Activated CD8-positive, alpha-beta memory T cell treated with anti-CD3 and anti-CD28 coated beads for 36 hours (primary cell): ENCODE measurements at regions not wholly inside any gene's neighbourhood (a gene's known extent, or its start where the extent isn't known, plus 50 kb on each side); places are given as distances from the start of the nearest gene placed in this dataset.

Experiments
- CTCF ChIA-PET: fragments of 350-600 bp; sonication (Branson Sonifier 250); formaldehyde crosslinking; loops from one replicate; lab custom pipeline; 2021; ENCODE audit warnings: antibody characterized with exemption; lab: Charles Lee
- POLR2A ChIA-PET: fragments of 350-600 bp; sonication (Branson Sonifier 250); formaldehyde crosslinking; loops from one replicate; lab custom pipeline; 2021; ENCODE audit warnings: antibody characterized with exemption; lab: Charles Lee

DNA sequence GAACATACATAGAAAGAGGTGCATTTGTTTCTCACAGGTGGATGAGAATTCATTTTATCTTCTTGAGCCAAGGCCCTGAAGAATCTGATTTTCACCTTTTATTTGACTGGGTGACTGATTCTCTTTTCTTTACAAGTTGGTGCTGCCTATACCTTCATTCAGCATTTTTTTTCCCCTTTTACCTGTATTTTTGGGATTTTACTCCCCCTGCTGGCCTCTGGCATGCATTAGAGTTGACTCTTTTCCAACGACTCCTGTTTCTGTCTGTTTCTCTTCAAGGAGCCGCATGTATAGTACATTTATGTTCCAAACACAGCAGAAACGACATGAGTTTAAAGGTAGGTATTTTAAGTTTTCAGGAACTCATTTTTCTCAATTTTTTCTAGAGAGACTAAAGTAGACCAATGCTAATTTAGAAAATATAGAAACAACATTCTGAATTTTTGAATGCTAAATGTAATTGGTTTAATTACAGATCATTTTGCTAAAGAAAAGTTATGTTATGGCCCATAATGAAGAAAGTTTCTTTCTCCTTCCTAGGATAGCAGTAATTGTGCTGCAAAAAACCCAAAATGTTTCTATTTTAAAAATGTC is 149.8 kb upstream of the HDAC9 start:
- POLR2A ChIA-PET, result no interaction called here
- CTCF ChIA-PET, result interaction anchor here (0.9 kb wide), 2 partner anchors 9 to 573 kb away, joined by 3 to 4 read pairs; no protein-coding TSS in a partner anchor

DNA sequence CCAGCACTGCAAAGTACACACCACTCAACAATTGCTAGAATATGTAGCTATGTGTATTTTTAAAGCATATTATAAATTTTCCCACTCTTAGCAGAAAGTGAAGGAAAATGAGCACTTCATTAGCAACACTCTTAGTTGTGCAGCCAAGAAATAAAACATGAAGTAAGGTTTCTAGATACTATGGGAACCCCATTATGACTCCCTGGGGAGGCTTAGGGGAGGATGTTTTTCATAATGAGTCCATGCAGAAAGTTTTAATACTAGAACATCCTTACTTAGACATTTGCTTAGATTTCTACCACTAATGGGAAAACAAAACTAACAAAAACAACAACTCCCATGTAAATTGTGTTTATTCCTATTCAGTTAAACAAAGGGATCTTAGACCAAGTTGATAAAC is 148.4 kb upstream of the HDAC9 start:
- POLR2A ChIA-PET, result no interaction called here
- CTCF ChIA-PET, result no interaction called here

DNA sequence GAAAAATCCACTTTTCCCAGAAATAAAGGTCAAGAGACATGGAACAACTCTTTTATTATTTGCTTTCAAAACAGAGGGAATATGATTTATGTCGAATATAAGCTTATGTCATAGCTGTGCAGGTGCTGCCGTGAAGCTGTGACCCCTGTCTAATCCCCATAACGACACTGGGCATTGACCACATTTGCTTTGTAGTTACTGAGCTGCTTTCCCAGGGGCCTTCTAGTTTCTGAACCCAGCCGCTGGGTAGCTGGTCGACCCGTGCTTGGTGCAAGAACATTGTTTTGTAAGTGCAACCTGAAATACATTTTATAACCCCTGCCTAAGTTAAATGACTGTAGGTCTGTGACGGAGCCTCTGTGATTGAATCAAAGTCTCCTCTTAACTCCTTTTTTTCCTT is 144.9 kb upstream of the HDAC9 start:
- POLR2A ChIA-PET, result no interaction called here
- CTCF ChIA-PET, result no interaction called here

DNA sequence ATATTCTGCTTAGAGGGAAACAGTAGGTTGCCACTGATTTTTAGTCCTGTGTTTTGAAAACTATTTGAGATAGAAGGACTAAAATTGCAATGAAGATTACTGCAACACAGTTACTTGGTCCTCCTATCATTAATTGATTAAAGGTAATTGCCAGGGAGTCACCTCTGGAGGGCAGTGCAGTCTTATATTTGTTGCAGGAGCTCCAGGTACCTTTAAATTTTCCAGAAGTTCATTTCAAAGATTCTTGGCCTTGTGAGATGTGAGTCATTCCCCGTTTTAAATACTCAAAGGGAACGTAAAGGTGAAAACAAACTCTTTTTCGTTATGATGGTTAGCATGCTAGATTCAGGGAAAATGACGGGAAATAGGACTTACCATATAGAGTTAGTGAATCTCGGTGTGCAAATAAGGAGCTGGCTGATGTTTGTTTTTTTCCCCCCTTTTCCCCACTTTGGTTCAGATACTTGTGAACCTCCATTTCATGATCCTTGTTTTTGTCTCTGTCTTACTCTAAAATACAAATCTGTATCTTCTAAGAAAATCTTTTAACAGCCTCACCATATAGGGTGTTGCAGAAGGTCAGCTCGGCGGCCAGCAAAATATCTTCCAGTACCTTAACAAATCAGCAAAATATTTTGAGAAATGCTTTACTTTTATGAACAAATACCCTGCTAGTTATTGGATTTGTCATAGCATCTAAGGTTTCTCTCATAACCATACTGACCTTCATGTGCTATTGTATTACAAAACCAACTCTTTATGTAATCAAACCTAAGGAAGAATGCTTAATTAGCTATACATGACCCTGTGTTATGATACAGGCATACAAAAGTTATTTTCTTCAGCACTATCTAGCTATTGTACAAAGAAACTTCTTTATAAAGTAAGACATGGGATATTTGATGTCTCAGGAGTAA is 143.0 kb upstream of the HDAC9 start:
- POLR2A ChIA-PET, result no interaction called here
- CTCF ChIA-PET, result interaction anchor here (0.6 to 1.0 kb wide), 2 partner anchors 12 to 231 kb away, joined by 4 read pairs; no protein-coding TSS in a partner anchor

DNA sequence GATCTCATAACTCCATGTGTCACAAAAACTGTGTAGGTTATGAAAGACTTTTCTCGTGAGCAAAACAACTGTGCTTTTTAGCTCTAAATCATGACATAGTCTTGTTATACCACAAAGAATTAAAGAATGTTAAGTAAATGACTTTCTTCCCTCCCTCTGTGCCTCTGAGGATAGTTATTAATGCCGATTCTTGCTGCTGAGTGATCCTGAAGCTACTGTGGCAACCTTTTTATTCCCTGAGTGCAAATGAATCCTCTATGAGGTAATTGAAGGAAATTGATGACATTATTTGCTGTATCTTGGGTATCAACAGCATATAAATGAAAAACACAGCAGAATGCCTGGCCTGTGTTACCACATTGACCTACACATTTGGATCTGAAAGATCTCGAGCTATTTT is 142.2 kb upstream of the HDAC9 start:
- ChIA-PET POLR2A (no interaction called here), CTCF (no interaction called here)

DNA sequence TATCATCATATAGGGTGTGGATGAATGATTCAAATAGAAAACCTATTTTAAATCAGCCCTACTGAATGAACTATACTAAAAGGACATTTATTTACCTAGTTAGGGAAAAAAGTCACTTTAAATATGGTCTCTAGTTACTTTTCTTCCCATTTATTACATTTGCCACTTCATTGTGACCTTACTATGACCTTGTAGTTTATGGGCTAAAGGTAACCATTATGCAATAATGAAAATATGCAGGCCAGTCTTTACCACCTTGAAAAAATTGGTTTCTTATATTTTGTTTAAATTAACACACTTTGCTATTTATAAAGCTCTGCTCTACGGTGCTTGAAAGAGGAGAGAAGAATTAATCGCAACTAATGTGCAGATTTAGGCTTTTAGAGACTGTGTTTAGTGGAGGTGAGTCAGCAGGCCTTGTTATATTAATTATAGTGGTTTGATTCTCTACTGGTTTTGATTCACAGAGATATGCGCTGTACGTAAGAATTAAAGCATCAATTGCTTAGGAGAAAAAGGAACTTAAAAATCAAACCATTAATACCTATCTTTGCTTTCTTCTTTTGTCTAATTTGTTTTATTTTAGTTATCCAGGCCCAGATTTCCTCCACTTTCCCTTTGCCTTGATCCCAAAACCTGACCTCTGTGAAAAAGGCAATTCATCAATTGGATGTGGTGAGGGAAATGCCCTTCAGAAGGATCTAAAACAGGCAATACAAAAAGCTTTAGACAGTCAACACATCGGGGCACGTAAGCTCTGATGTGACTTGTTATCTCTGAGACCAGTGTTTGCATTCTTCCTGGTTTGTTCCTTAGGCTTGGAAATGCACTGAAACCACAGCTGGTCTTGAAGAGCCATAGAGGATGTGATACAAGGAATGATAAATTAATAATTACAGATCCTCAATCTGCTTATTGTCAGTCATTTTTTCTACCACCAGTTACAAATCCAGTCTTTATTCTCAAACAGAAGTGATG is 141.2 kb upstream of the HDAC9 start:
- CTCF ChIA-PET, result interaction anchor here (1.1 kb wide), 1 partner anchor 311 kb away, joined by 4 read pairs; no protein-coding TSS in a partner anchor
- POLR2A ChIA-PET, result no interaction called here

DNA sequence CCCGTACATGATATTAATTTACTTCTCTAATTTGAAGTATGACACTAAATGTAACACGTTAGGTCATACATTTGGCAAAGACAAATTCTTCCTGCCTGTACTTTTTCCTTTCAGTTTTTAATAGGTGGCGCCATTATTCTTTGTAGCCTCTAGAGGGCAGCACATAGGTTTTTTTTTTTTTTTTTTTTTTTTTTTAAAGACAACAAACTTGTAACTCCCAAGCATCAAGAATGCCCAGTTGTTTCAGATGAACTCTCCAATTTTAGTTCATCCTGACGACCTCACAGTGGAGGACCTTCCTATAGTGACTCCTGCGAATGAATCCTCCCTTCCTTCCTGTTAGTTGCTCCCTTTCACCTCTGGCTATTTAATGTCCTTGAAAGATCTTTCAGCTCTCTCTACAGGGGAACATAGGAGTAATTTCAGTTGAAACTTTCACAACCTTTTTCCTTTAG is 139.3 kb upstream of the HDAC9 start:
- ChIA-PET POLR2A (no interaction called here), CTCF (interaction anchor here (0.6 to 1.3 kb wide), 4 partner anchors 234 to 1309 kb away, joined by 3 to 4 read pairs (median 3); no protein-coding TSS in a partner anchor)

DNA sequence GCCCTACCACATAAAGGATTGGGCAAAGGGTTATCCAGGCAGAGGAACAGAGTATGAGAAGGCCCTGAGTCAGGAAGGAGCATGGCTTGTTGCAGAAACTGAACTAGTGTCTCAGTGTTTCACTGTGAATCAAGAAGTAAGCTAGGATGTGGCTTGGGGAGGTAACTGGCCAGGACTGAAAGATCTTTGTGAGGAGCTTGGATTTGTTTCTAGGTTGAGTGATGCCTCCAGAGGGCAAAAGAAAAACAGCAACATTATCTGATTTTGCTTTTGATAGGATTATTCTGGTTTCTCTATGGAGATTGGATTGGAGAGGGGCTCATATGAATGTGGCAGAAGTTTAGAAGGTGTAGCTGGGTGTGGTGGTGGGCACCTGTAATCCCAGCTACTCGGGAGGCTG is 137.9 kb upstream of the HDAC9 start:
- POLR2A ChIA-PET, result no interaction called here
- CTCF ChIA-PET, result no interaction called here

DNA sequence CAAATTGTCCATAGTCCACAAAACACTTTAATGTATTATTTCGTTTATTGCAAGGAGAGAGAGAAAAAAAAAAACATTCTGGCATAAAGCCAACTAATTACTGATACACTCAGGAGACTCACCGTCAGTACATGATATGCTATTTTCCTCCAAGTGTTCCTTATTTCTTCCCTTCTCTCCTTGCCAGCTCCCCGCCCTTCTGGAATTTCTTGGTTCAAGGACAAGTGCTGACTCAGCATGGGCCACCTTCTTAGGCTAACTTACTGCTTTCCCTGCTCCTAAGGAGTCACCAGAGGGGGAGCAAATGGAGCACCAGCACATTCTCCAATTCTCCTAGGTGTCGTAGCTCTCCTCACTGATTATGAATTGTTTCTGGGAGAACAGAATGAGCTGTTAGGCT is 133.8 kb upstream of the HDAC9 start:
- POLR2A ChIA-PET, result interaction anchor here (0.6 kb wide), 1 partner anchor 26 kb away, joined by 3 read pairs; no protein-coding TSS in a partner anchor
- CTCF ChIA-PET, result no interaction called here

DNA sequence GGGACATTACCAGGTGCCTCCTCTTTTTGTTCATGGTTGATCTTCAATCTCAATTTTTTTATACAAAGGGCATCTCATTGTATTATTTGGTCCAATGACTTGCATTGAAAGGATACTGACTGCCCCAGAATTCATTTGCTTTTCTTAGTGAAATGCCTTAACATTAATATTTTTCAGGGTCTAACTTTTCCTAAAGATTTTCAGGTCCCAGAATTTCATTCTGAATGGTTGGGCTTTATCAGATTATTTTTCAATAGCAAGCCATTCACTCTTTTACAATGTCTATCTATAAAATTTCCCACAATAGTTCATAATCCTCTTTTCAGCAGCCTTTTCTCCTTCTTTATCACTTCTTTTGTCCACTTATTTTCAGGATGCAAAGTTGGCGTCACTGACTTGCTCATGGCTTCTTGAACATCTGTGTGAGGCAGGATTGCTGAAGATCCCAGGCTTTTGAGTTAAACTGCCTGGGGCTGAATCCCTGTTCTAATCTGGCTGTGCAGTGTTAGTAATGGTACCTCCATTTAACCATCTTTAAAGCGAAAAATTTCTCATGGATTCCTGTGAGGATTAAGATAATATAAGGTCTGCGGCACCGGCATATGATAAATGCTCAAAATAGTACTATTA is 131.7 kb upstream of the HDAC9 start:
- CTCF ChIA-PET, result no interaction called here
- POLR2A ChIA-PET, result no interaction called here

DNA sequence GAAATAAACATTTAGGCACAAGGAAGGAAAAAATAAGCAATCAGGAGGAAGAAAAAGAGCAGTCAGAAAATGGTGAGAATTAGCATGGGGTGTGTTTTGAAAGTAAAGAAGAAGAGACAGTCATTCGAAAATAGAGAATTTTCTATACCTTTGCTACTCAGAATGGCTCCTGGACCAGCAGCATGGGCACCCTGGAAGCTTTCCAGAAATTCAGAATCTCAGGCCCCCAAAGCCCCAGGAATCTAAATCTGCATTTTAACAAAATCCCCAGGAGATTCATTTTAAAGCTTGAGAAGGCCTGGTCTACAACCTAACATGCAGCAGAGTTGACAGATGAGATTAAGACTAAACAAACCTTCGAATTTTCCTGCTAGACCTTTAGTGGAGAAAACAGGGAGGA is 131.2 kb upstream of the HDAC9 start:
- POLR2A ChIA-PET, result no interaction called here

DNA sequence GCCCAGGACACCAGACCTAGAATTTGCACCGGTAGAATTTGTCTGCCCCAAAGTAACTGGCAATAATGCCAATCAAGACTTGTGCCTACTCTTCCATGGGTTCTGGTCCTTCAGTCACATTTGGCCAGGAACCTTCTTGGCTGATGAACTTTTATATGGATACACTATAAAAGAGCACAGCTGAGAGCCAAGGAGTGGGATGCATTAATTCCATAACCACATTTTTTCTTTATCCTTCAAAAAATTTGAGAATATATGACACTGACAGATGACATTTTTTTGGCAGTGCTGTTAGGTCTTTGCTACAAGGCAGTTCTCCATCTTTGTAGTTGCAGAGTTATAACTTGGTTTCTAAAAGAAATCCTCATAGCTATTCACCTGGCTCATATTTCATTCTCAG is 129.2 kb upstream of the HDAC9 start:
- POLR2A ChIA-PET, result no interaction called here
- CTCF ChIA-PET, result no interaction called here

More for the DNA sequence above, 131.2 kb upstream of the HDAC9 start:
- CTCF ChIA-PET, result interaction anchor here (0.8 kb wide), 1 partner anchor 12 kb away, joined by 4 read pairs; no protein-coding TSS in a partner anchor

DNA sequence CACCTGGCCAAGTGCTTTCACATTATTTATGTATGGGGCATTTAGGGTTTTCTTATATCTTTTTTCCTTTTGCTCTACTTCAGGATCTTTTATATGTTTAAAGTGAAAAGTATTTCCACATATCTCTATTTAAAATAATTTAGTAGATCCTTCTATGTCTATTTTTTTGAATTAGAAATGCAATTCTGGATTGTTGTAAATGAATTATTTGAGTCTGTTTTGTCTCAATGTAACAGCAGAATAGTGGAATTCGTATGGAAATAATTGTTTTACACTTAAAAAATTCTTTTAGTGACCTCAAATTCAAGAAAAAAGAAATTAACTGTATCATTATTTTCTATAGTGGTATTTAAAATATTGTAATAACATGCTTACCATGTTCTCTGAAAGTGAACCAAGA is 126.5 kb upstream of the HDAC9 start:
- CTCF ChIA-PET, result no interaction called here

DNA sequence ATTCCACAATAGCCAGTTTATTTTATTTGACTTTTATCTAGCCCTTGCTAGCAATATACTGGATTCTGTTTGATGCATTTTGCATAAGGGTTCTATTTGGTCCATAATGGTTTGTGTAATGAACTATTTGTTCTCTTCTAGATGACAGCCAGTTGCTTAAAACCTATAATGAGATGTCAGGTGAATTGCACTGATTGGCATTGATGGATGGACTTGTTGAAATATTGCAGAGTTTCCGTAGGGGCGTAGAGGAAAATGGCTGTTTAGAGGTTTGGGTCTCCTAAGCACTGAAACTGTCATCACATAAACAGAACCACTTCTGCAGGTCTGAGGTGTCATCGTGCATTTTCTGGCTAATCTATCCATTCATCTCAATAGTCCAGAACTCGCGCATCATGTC is 124.9 kb upstream of the HDAC9 start:
- CTCF ChIA-PET, result no interaction called here
- POLR2A ChIA-PET, result no interaction called here

More for the DNA sequence above, 126.5 kb upstream of the HDAC9 start:
- POLR2A ChIA-PET, result no interaction called here

DNA sequence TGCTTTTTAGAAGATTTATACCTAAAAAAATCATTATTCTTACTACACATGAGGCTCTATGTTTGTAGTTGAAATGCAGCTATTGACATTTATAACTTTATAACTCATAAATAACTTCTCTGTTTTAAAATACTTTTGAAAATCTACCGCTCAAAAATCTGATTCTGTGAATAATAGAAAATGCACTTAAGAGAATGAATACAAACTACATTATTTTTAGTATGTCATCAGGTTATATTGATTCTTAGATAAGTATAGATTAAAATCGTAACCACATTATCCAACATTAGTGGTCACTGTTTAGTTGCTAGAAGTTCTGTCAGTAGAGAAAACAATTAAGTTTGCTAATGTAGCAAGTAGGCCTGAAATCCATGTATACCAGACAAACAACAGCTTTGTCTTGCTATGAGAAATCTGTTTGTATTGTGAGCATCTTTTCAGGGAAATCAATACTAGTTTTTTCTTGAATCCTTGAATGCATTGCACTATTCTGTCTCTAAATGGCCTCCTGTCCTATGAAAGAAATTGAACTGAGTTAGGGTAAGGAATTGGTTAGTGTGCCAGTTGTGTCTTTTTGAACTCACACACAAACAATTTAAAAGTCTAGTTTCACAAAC is 116.5 kb upstream of the HDAC9 start:
- CTCF ChIA-PET, result no interaction called here
- POLR2A ChIA-PET, result no interaction called here

DNA sequence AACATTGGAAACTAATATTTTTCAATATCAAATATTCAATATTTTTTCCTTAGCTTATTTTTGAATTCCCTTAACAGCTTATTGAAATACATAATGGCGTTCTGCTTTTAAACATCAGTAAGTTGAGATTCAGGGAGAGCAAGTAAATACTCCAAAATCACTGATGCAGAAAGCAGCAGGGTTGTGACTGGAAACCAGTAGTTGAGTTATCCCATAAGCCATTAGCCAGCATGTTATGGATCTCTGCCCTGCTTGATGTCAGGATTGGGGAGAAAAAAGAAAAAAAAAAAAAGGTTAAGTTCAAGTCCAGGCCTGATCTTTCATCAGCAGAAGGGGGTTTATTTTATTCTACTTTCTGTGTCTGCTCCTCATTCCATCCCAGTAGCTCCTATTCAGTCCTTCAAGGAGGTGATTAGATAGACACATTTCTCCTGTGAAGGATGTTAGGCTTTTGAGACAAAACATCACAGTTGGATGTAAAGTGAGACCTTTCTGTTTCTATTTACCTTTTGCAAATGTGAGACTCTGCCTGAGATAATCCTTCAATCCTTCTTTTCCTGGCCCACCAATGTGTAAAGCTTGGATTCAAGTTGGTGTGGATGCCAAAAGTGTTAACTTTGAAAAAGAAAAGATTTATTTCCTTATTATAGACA is 110.9 kb upstream of the HDAC9 start:
- ChIA-PET POLR2A (no interaction called here), CTCF (no interaction called here)

DNA sequence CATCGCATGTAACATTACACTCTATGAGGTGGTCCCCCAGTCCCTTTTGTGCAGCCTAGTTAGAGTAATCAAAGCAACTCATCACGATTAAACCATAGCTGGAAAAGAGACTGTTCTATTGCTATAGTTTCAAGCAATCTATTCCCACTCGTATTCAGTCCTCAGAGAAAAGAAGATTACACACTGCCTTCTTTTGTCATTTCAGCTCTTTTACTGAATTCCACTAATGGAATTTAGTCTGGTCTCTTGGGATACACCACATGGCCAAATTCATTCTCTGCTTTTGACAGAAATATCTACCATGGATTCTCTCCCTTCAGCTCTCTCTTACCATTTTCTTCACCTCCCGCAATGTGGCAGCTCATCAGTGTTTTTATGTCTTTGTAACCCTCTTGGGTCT is 108.9 kb upstream of the HDAC9 start:
- ChIA-PET POLR2A (no interaction called here), CTCF (no interaction called here)

DNA sequence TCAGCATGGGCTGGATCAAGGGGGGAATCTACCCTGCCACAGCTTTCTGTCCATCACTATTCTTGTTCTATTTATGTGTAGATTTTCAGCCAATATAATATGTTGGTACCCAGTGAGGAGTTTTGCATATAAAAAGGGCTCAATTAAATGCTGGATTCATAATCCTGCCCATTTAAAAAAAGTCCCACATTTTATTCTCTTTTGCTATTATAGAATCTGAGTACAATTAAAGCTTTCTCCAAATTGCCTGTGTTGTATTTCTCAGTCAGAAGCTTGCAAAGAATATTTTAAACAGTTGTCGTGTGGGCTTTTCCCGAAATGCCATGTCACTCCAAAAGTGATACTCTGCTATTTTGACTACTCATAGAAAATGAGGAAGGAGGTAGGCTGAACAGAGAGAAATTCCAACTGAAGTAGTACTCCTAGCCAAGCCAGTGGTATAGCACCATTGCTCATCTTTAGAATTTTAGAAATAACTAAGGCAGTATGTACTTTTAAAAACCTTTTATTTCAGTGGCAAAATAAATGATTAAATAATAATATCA is 108.3 kb upstream of the HDAC9 start:
- ChIA-PET CTCF (no interaction called here), POLR2A (no interaction called here)
